ENCODE measurements at regions not wholly inside any gene's neighbourhood (a gene's known extent, or its start where the extent isn't known, plus 50 kb on each side); places are given as distances from the start of the nearest gene placed in this dataset.

DNA sequence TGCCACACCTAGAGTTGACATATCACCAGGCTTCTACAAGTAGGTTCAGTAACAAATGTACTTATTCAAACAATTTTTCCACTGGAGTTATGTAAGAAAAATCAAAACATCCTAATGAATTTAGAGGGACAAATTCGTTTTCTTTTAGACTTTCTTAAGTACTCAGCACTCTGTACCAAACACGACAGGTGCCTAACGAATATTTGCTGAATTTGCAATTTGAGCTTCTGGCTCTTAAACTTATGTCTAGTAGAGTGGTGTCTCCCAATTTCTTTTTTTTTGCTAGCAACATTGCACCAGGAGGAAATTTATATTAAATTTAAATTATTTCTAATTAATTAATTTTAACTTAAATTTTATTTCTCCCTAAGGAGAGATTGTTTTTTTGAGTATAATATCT lies 397.0 kb downstream of the CNTN3 start:
- no peak for TF ChIP-seq SIN3A (IDR thresholded peaks at IDR 0.05; ENCODE audit: borderline replicate concordance, insufficient read depth, low read length)
- no peak for TF ChIP-seq FOXP2 (optimal IDR thresholded peaks at IDR 0.05; ENCODE audit: borderline replicate concordance, extremely low read depth, extremely low read length, insufficient read depth)
- TF ChIP-seq, protein P1, sequence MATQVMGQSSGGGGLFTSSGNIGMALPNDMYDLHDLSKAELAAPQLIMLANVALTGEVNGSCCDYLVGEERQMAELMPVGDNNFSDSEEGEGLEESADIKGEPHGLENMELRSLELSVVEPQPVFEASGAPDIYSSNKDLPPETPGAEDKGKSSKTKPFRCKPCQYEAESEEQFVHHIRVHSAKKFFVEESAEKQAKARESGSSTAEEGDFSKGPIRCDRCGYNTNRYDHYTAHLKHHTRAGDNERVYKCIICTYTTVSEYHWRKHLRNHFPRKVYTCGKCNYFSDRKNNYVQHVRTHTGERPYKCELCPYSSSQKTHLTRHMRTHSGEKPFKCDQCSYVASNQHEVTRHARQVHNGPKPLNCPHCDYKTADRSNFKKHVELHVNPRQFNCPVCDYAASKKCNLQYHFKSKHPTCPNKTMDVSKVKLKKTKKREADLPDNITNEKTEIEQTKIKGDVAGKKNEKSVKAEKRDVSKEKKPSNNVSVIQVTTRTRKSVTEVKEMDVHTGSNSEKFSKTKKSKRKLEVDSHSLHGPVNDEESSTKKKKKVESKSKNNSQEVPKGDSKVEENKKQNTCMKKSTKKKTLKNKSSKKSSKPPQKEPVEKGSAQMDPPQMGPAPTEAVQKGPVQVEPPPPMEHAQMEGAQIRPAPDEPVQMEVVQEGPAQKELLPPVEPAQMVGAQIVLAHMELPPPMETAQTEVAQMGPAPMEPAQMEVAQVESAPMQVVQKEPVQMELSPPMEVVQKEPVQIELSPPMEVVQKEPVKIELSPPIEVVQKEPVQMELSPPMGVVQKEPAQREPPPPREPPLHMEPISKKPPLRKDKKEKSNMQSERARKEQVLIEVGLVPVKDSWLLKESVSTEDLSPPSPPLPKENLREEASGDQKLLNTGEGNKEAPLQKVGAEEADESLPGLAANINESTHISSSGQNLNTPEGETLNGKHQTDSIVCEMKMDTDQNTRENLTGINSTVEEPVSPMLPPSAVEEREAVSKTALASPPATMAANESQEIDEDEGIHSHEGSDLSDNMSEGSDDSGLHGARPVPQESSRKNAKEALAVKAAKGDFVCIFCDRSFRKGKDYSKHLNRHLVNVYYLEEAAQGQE (IDR thresholded peaks at IDR 0.05; ENCODE audit: insufficient read depth in 1 of 2, low read depth in 2 of 2, low read length in 2 of 2) = no peak
- no peak for TF ChIP-seq TAF1 (IDR thresholded peaks at IDR 0.05; ENCODE audit: borderline replicate concordance, insufficient read depth, low read length)
- TF ChIP-seq POLR2AphosphoS5 (IDR thresholded peaks at IDR 0.05; ENCODE audit: low read depth, low read length) = no peak

DNA sequence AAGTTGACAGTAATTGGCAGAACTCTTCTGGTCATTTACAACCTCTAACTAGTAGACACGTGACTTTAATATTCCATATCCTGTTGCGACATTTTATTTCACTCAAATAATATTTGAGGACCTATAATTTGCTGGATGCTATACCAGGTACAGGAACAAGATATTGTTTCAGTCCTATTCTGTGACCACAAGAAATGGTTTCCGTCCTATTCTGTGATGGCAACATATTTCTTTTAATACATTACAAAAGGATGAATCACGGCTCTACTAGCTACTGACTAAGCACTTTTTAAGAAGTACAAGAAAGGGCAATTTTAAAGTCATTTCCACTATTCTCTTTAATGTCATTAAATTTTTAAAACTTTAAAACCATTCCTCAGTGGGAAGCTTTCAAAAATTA lies 400.2 kb downstream of the CNTN3 start:
- TF ChIP-seq SIN3A (IDR thresholded peaks at IDR 0.05; ENCODE audit: borderline replicate concordance, insufficient read depth, low read length) (no peak), TAF1 (IDR thresholded peaks at IDR 0.05; ENCODE audit: borderline replicate concordance, insufficient read depth, low read length) (no peak), FOXP2 (optimal IDR thresholded peaks at IDR 0.05; ENCODE audit: borderline replicate concordance, extremely low read depth, extremely low read length, insufficient read depth) (no peak), POLR2AphosphoS5 (IDR thresholded peaks at IDR 0.05; ENCODE audit: low read depth, low read length) (no peak)
- TF ChIP-seq, protein P1 (IDR thresholded peaks at IDR 0.05; ENCODE audit: insufficient read depth in 1 of 2, low read depth in 2 of 2, low read length in 2 of 2) = no peak

DNA sequence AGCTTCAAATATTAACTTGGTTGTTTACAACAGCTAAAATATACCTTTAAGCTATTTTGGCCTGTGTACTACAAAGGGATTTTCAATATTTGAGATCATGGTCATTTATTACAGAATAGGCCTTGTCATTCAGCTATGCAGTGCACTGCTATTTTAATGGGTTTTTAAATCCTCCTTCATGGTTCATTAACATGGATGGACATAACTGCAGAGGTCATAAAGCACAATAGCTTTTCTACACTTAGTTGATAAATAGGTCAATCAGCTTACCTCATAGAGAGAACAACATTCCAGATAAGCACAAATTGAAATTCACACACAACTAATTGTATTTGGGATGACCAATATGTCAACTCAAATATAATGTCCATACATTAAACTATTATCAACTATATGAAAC lies 403.7 kb downstream of the CNTN3 start:
- no peak for TF ChIP-seq TAF1 (IDR thresholded peaks at IDR 0.05; ENCODE audit: borderline replicate concordance, insufficient read depth, low read length)

DNA sequence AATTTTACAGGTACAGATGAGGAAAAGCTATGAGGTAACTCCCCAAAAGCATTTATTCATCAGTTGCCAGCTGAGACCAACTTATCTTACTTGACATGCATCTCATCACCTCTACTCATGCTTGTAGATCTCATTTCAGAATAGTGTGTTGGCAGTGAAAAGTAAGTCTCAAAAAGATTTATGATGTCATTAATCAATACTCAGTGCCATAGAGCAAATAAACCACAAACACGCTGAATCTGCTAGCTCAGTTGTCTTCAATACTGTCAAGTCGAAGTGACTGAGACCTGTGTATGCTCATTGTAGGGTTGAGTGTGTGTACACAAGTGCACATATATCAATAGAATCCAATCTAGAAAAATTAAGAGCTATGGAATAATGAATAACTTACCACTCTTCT lies 413.5 kb downstream of the CNTN3 start:
- TF ChIP-seq, protein P1 (IDR thresholded peaks at IDR 0.05; ENCODE audit: insufficient read depth in 1 of 2, low read depth in 2 of 2, low read length in 2 of 2) = no peak
- TF ChIP-seq FOXP2 (optimal IDR thresholded peaks at IDR 0.05; ENCODE audit: borderline replicate concordance, extremely low read depth, extremely low read length, insufficient read depth) = no peak
- TF ChIP-seq SIN3A (IDR thresholded peaks at IDR 0.05; ENCODE audit: borderline replicate concordance, insufficient read depth, low read length) = no peak
- no peak for TF ChIP-seq POLR2AphosphoS5 (IDR thresholded peaks at IDR 0.05; ENCODE audit: low read depth, low read length)
- no peak for TF ChIP-seq TAF1 (IDR thresholded peaks at IDR 0.05; ENCODE audit: borderline replicate concordance, insufficient read depth, low read length)

DNA sequence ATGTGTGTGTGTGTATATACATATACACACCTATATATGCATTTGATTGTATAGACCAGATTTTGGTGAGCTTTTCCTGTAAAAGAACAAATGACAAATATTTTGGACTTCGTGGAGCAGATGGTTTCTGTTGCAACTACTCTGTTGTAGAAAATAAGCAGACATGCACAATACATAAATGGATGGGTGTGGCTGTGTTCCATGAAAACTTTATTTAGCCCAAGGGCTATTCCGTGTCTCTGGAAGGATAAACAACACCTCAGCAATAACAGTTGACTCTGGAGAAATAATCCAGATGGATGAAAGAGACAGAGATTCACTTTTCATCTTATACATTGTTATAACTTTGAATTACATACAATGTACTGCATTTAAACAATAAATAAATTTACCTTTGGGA lies 441.4 kb downstream of the CNTN3 start:
- no peak for TF ChIP-seq FOXP2 (optimal IDR thresholded peaks at IDR 0.05; ENCODE audit: borderline replicate concordance, extremely low read depth, extremely low read length, insufficient read depth)
- TF ChIP-seq, protein P1 (IDR thresholded peaks at IDR 0.05; ENCODE audit: insufficient read depth in 1 of 2, low read depth in 2 of 2, low read length in 2 of 2) = no peak
- TF ChIP-seq POLR2AphosphoS5 (IDR thresholded peaks at IDR 0.05; ENCODE audit: low read depth, low read length) = no peak
- TF ChIP-seq TAF1 (IDR thresholded peaks at IDR 0.05; ENCODE audit: borderline replicate concordance, insufficient read depth, low read length) = no peak
- no peak for TF ChIP-seq SIN3A (IDR thresholded peaks at IDR 0.05; ENCODE audit: borderline replicate concordance, insufficient read depth, low read length)

Measured in PFSK-1 (cell line).